Right ventricle myocardium superior (tissue), 1 donor: ENCODE measurements at regions not wholly inside any gene's neighbourhood (a gene's known extent, or its start where the extent isn't known, plus 50 kb on each side); places are given as distances from the start of the nearest gene placed in this dataset.
A peak's percentile ranks its signal among the peaks of the same experiment; 100 is the strongest.

Experiments used
- ATAC-seq: fragments of 200-7000 bp; cut with Tn5 transposase; one replicate; pipeline ENCODE4 v1.9.1; 2020; ENCODE audit warnings: mild to moderate bottlenecking; ENCODE audit not compliant: poor library complexity
- DNase-seq: peaks from one replicate; pipeline ENCODE4 v3.0.0-alpha.2; 2020
- intact Hi-C: fragments of 100-400 bp; cut with DNase I; formaldehyde crosslinking; loops from one replicate; pipeline ENCODE4 v1.11.2; 2022
- donor health status: DM: no; HTN: yes; CAD: no; lungs with severe emphysema.

GRCh38 chr3:64303881-64304280, 78.6 kb upstream of the PRICKLE2 start:
- intact Hi-C loops, result no loop called here
- DNase-seq (no peak), ATAC-seq (no peak)

DNA sequence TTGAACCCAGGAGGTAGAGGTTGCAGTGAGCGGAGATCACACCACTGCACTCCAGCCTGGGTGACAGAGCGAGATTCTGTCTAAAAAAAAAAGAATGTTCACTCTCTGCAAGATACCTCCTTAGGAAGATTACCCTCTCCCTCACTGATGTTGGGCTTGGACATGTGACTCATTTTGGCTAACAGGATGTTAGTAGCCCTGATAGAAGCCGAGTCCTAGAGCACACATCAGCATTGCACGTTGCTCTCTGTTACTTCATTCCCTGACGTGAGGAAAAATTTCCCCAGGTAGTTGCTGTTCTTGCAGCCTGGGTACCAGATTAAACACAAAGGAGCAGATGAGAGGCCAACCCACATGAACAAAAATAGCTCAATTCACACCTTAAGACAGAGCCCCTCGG, 78.1 kb upstream of the PRICKLE2 start:
- intact Hi-C loops, result no loop called here
- no peak for ATAC-seq
- DNase-seq, result no peak

GRCh38 chr3:64301476-64301875, 76.2 kb upstream of the PRICKLE2 start:
- DNase-seq, result no peak
- ATAC-seq, result no peak
- intact Hi-C loops, result no loop called here

- intact Hi-C loops, result no loop called here
- ATAC-seq (peak; percentile 85), DNase-seq (no peak)
These were observed 75.6 kb upstream of the PRICKLE2 start for GRCh38 chr3:64300790-64301423.

DNA sequence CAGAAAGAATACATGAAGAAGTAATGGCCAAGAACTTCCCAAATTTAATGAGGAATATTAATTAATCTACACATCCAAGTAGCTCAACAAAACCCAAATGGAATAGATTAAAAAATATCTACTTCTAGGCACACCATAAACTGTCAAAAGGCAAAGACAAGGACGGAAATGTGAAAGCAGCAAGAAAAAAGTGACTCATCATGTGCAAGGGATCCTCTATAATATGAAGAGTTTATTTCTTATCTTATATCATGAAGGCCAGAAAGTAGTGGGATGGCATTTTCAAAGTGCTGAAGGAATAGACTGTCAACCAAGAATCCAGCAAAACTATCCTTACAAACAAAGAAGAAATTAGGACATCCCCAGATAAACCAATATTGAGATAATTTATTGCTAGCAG, 73.9 kb upstream of the PRICKLE2 start:
- no peak for ATAC-seq
- intact Hi-C loops, result no loop called here
- DNase-seq, result no peak

DNA sequence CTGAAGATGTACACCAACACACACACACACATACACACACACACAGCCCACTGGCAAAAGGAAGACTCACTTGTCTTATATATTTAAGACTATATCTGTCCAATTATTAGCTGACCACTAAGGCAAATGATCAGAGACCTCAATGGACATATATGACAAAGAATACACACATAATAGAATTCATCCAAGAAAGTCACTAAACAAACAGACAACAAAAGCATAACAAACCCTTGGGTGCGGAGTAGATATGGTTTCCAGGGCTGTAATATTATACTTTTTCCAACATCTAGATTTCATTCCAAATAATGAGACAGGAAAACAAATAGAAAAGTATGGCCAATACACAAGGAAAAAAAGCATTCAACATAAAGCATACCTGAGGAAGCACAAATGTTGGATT, 72.3 kb upstream of the PRICKLE2 start:
- intact Hi-C loops, result no loop called here
- ATAC-seq (no peak), DNase-seq (no peak)

GRCh38 chr3:64295594-64295993, 70.3 kb upstream of the PRICKLE2 start:
- intact Hi-C loops, result no loop called here
- ATAC-seq (no peak), DNase-seq (no peak)

DNA sequence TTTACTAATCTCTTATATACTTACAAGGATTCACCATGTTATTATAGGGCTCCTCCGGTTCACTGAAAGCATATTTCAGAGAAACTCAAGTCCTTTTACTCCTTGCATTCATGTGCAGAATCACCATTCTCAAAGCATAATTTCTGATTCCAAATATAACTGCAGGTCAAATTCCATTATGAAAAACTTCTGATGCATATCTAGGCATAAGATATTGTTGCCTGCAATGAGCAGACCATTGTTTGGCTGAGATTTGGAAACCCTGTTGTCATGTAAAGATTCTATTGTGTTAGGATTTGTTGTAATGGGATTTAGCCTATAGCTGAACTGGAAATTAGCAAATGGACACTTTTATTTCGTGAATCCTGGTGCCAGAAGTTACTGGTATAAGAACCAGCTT, 69.5 kb upstream of the PRICKLE2 start:
- ATAC-seq (no peak), DNase-seq (no peak)
- intact Hi-C loops, result no loop called here

DNA sequence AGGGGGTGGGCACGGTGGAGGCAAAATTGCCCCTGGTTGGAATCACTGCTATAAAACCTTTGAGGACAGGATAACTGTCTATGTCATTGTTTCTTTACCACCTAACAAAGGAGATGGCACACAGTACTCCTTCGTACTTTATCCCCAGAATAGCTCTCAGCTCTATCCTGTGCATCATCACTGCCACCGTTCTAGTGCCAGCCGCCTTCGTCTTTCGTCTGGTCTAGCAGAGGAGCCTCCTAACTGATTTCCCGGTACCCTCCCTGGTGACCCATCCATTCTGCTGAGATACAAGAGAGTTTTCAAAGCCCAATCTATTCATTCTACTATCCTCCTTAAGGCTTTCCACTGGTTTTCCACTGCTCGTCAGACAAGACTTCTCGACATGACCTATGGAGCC, 67.9 kb upstream of the PRICKLE2 start:
- intact Hi-C loops, result no loop called here
- ATAC-seq, result no peak
- DNase-seq, result no peak

DNA sequence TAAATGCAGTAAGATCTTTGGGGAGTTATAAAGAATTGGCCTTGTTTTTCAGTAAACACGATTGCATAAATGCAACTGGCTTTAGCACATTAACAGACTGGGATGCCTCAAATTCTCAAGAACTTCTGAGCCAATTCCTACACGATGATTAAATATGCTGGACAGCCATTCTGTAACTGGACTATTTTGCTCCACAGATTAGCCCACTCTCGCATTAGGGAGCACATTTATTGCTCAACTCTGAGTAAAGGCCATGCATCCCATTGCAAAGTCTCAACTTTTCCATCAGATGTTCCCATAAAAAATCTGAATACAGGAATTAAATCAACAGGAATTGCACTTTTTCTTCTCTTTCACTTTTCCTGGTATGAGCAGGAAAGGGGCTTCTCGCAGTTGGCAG, 66.7 kb upstream of the PRICKLE2 start:
- intact Hi-C loops, result no loop called here
- ATAC-seq (peak; percentile 93), DNase-seq (no peak)

- intact Hi-C loops, result no loop called here
- ATAC-seq (peak; percentile 81), DNase-seq (peak; percentile 45)
These were observed 66.1 kb upstream of the PRICKLE2 start for GRCh38 chr3:64291345-64291744.

- no peak for DNase-seq
- intact Hi-C loops, result no loop called here
- no peak for ATAC-seq
These were observed 65.6 kb upstream of the PRICKLE2 start for GRCh38 chr3:64290864-64291263.

- ATAC-seq (no peak), DNase-seq (no peak)
- intact Hi-C loops, result no loop called here
These were observed 64.9 kb upstream of the PRICKLE2 start for GRCh38 chr3:64290161-64290560.

DNA sequence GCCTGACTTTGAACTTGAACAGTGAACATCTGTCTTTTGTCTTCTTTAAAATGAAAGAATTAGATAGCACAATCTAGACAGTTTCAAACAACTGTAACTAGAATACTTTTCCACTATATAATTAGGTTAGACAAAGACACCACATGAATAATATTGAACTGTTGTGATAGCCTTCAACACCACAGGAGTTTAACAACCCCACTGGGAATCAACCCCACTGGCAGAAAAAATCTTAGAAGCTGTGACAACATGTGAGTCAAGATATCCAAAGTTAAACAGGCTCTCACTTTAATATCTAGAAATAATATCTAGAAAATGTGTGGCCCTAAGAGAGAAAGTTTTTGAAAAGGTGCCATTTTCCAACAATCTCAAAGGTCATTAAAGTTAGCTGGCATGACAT, 64.4 kb upstream of the PRICKLE2 start:
- intact Hi-C loops, result no loop called here
- no peak for ATAC-seq
- no peak for DNase-seq

- ATAC-seq (no peak), DNase-seq (no peak)
- intact Hi-C loops, result no loop called here
These were observed 53.4 kb upstream of the PRICKLE2 start for GRCh38 chr3:64278625-64279024.

DNA sequence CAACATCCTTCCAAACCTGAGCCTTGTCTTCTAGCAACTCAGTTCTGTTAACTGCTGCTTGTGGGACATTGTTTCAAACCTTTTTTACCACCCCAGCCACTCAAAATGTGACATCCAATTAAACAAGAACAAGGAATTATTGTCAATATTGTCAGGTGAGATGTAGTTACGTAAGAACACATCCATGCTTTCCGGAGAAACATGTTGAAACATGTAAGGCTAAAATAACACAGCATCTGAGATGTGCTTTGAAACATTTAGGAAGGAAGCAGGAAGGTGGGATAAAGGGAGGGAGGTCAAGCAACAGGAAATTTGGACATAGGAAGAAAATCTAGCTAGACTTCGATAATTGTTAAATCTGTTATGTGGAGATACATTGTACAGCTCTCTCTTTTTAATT, 50.9 kb upstream of the PRICKLE2 start:
- DNase-seq, result no peak
- intact Hi-C loops, result no loop called here
- no peak for ATAC-seq
